IMR-90 (cell line): ENCODE measurements at regions not wholly inside any gene's neighbourhood (a gene's known extent, or its start where the extent isn't known, plus 50 kb on each side); places are given as distances from the start of the nearest gene placed in this dataset.

Experiments used
- ATAC-seq: fragments of 200-7000 bp; cut with Tn5 transposase; 2 replicates; pipeline ENCODE4 v1.9.1; 2020; ENCODE audit warnings: low read depth, mild to moderate bottlenecking, moderate library complexity
- BruUV-seq: library from RNA; stranded (reverse); fragments of 400-500 nt; replicated peaks from 2 replicates; lab custom pipeline; 2021; lab: Mats Ljungman, UMichigan
- CTCF ChIA-PET: fragments of 300-600 bp; formaldehyde crosslinking; extraction: SDS; loops from one replicate; lab custom pipeline; 2021; ENCODE audit warnings: antibody characterized with exemption; lab: Yijun Ruan, JAX
- POLR2A ChIA-PET: fragments of 300-600 bp; sonication (Branson Sonifier 250); formaldehyde crosslinking; loops from one replicate; lab custom pipeline; 2022; ENCODE audit warnings: antibody characterized with exemption; ENCODE audit not compliant: unreplicated experiment; lab: Charles Lee
- DNase-seq: peaks from one replicate; pipeline ENCODE4 v3.0.0; 2013
- H2AFZ ChIP-seq: replicated peaks from 2 replicates; pipeline ENCODE3; 2013; ENCODE audit warnings: low read length, mild to moderate bottlenecking; ENCODE audit not compliant: poor library complexity
- H2AK5ac ChIP-seq: 2 replicates; pipeline ENCODE4 v1.6.1; 2013; ENCODE audit warnings: low read depth, low read length, inconsistent platforms
- H2AK9ac ChIP-seq: replicated peaks from 2 replicates; pipeline ENCODE3; 2013; ENCODE audit warnings: mild to moderate bottlenecking, low read depth, low read length, moderate library complexity; ENCODE audit not compliant: poor library complexity
- H2BK120ac ChIP-seq: 2 replicates; pipeline ENCODE4 v1.6.1; 2013; ENCODE audit warnings: low read depth, low read length, inconsistent platforms
- H2BK15ac ChIP-seq: 3 replicates; pipeline ENCODE4 v1.6.1; 2013; ENCODE audit warnings: low read depth, low read length, inconsistent platforms
- H2BK20ac ChIP-seq: 2 replicates; pipeline ENCODE4 v1.6.1; 2013; ENCODE audit warnings: low read depth, mild to moderate bottlenecking, inconsistent platforms, low read length, moderate library complexity
- H2BK5ac ChIP-seq: 2 replicates; pipeline ENCODE4 v1.6.1; 2013; ENCODE audit warnings: mild to moderate bottlenecking, low read depth, low read length, inconsistent platforms; ENCODE audit not compliant: poor library complexity, severe bottlenecking
- H3K14ac ChIP-seq: replicated peaks from 2 replicates; pipeline ENCODE4 v1.6.1; 2013; ENCODE audit warnings: low read depth, low read length, inconsistent platforms
- H3K18ac ChIP-seq: 2 replicates; pipeline ENCODE4 v1.6.1; 2013; ENCODE audit warnings: low read depth, low read length, control low read depth
- H3K23ac ChIP-seq: 2 replicates; pipeline ENCODE4 v1.6.1; 2013; ENCODE audit warnings: low read depth, low read length, inconsistent platforms
- H3K27ac ChIP-seq: 2 replicates; pipeline ENCODE4 v1.5.1; 2013; ENCODE audit warnings: mild to moderate bottlenecking, control low read depth, low read length; ENCODE audit not compliant: insufficient read depth
- H3K27me3 ChIP-seq: 2 replicates; pipeline ENCODE4 v1.6.1; 2013; ENCODE audit warnings: low read length; ENCODE audit not compliant: control insufficient read depth, insufficient read depth
- H3K36me3 ChIP-seq: 2 replicates; pipeline ENCODE4 v1.6.1; 2013; ENCODE audit warnings: low read length, mixed read lengths; ENCODE audit not compliant: control insufficient read depth, insufficient read depth
- H3K4ac ChIP-seq: 2 replicates; pipeline ENCODE4 v1.6.1; 2013; ENCODE audit warnings: low read depth, low read length, inconsistent platforms
- H3K4me1 ChIP-seq: 2 replicates; pipeline ENCODE4 v1.6.1; 2013; ENCODE audit warnings: low read length, mixed read lengths; ENCODE audit not compliant: control insufficient read depth, insufficient read depth
- H3K4me2 ChIP-seq: 2 replicates; pipeline ENCODE4 v1.6.1; 2013; ENCODE audit warnings: low read depth, mild to moderate bottlenecking, control low read depth, low read length, moderate library complexity
- H3K4me3 ChIP-seq: 2 replicates; pipeline ENCODE4 v1.5.1; 2013; ENCODE audit warnings: low read depth, mild to moderate bottlenecking, control low read depth, low read length, moderate library complexity; ENCODE audit not compliant: insufficient read depth
- H3K56ac ChIP-seq: 2 replicates; pipeline ENCODE4 v1.6.1; 2013; ENCODE audit warnings: low read length, inconsistent platforms; ENCODE audit not compliant: insufficient read depth; ENCODE audit errors: extremely low read depth
- H3K79me1 ChIP-seq, 2 experiments: 2 replicates each; pipeline ENCODE4 v1.6.1; 2013; ENCODE audit warnings: low read length in 2 of 2, inconsistent platforms in 1 of 2, low read depth in 1 of 2
- H3K9ac ChIP-seq: 2 replicates; pipeline ENCODE4 v1.6.1; 2013; ENCODE audit warnings: low read depth, low read length, control low read depth
- H3K9me1 ChIP-seq: 2 replicates; pipeline ENCODE4 v1.6.1; 2013; ENCODE audit warnings: low read length, inconsistent platforms; ENCODE audit not compliant: insufficient read depth
- H3K9me3 ChIP-seq: 2 replicates; pipeline ENCODE4 v1.6.1; 2013; ENCODE audit warnings: low read length; ENCODE audit not compliant: control insufficient read depth, insufficient read depth
- H4K20me1 ChIP-seq: 2 replicates; pipeline ENCODE4 v1.6.1; 2013; ENCODE audit warnings: low read length, inconsistent platforms; ENCODE audit not compliant: insufficient read depth
- H4K5ac ChIP-seq: 2 replicates; pipeline ENCODE4 v1.6.1; 2013; ENCODE audit warnings: mild to moderate bottlenecking, low read depth, low read length, control low read depth
- H4K8ac ChIP-seq, 2 experiments: 2 replicates each; pipeline ENCODE4 v1.6.1; 2013; ENCODE audit warnings: low read depth in 2 of 2, low read length in 2 of 2, control low read depth in 1 of 2, inconsistent platforms in 1 of 2
- H4K91ac ChIP-seq: 2 replicates; pipeline ENCODE4 v1.6.1; 2013; ENCODE audit warnings: low read depth, low read length, inconsistent platforms; ENCODE audit not compliant: insufficient read depth
- BHLHE40 ChIP-seq: fragments of 150-350 bp; IDR thresholded peaks from 2 replicates; pipeline ENCODE4 v1.6.1; 2016; ENCODE audit warnings: mild to moderate bottlenecking, low read depth, low read length
- CEBPB ChIP-seq: IDR thresholded peaks from 2 replicates; pipeline ENCODE4 v1.6.1; 2012; ENCODE audit warnings: low read depth, low read length, improper control_type of control experiment
- FOS ChIP-seq: fragments of 150-350 bp; IDR thresholded peaks from 2 replicates; pipeline ENCODE4 v1.6.1; 2016; ENCODE audit warnings: low read depth, low read length
- MAZ ChIP-seq: IDR thresholded peaks from 2 replicates; pipeline ENCODE4 v1.6.1; 2012; ENCODE audit warnings: low read depth, mild to moderate bottlenecking, low read length, improper control_type of control experiment, moderate library complexity, borderline replicate concordance
- NFE2L2 ChIP-seq: fragments of 150-350 bp; IDR thresholded peaks from 2 replicates; pipeline ENCODE4 v1.6.1; 2016; ENCODE audit warnings: low read depth, mild to moderate bottlenecking, low read length
- POLR2A ChIP-seq: IDR thresholded peaks from 2 replicates; pipeline ENCODE4 v1.6.1; 2012; ENCODE audit warnings: mild to moderate bottlenecking, low read depth, low read length
- RAD21 ChIP-seq: IDR thresholded peaks from 2 replicates; pipeline ENCODE4 v1.6.1; 2012; ENCODE audit warnings: low read length, improper control_type of control experiment
- RCOR1 ChIP-seq: IDR thresholded peaks from 2 replicates; pipeline ENCODE4 v1.6.1; 2012; ENCODE audit warnings: mild to moderate bottlenecking, low read length, improper control_type of control experiment; ENCODE audit not compliant: insufficient replicate concordance
- RFX5 ChIP-seq: IDR thresholded peaks from 2 replicates; pipeline ENCODE4 v1.8.0; 2012; ENCODE audit warnings: low read depth, mild to moderate bottlenecking, low read length, moderate library complexity
- WGBS, 2 experiments: methylation state at CpG; one replicate each; pipeline versions ENCODE4 v1.1.5 to v1.1.7; 2013; ENCODE audit warnings: missing lambda C conversion rate in 2 of 2; ENCODE audit not compliant: insufficient read length in 1 of 2; ENCODE audit errors: extremely low coverage in 2 of 2; 5-methylcytosine and 5-hydroxymethylcytosine counted together
- dilution Hi-C: fragments of 300-500 bp; cut with HindIII; formaldehyde crosslinking; loops from one replicate; pipeline ENCODE4 v1.14.3; 2018; ENCODE audit warnings: low sequenced_read_pairs; ENCODE audit not compliant: unreplicated experiment
- in situ Hi-C: fragments of 300-500 bp; cut with MboI; formaldehyde crosslinking; loops from 3 replicates; pipeline ENCODE4 v1.14.3; 2019; ENCODE audit warnings: low sequenced_read_pairs, inconsistent platforms, mixed read lengths
- intact Hi-C: fragments of 100-400 bp; cut with micrococcal nuclease; formaldehyde crosslinking; loops from 2 replicates; pipeline ENCODE4 v1.10.0; 2022
- TF ChIP-seq, protein P1 (sequence below): fragments of 150-350 bp; IDR thresholded peaks from 2 replicates; pipeline ENCODE4 v1.6.1; 2016; ENCODE audit warnings: low read depth, mild to moderate bottlenecking, low read length, moderate library complexity, borderline replicate concordance

DNA sequence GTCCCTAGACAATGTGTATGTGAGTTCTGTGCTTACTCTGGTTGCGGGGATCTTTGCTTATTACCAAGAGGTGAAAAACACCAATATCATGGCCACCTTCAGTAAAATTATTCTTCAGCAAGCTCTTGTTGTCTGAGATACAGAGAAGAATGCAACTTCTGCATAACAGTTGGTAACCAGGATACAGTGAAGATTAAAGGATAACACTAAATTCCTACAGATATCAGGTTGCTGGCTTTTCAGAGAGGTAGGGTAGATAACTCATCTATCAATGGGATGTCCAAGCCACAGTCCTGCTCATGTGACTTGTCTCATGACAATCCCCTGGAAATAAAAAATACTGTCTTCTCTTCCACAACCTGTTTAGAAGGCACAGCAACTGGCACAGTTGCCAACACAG, 308.5 kb downstream of the TNS1 start (continued):
- TF ChIP-seq NFE2L2: no peak
- no peak for TF ChIP-seq BHLHE40
- TF ChIP-seq CEBPB: no peak
- TF ChIP-seq RAD21: no peak
- no peak for TF ChIP-seq FOS

DNA sequence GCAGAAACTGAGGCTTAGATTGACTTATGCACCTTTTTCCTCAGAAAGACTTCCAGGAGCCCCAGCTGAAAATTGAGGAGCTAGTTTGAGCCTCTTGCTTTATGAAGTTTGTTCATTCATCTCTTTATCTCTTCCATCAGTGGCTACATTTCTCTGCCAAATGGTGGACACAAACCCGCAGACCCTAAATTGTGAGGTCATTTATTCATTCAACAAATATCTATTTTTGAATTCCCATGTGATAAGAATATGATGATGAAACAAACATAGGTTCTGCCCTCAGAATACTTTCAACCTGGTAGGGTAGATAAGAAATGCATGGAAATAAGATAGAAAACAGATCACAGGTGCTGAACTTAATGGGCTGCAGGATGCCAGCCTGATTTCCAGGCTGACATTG, 309.4 kb downstream of the TNS1 start:
- Histone ChIP-seq H3K27ac (no peak overlapping the region), H3K4me1 (peaks cover 17% of the 10 kb centered on the region), H2BK120ac (peak overlapping the region; percentile 20; the same call in 1 of the 2 replicates), H3K18ac (0 out of 2 replicates have a peak overlapping the region, but pooled peaks have one; percentile 36), H2AK9ac (no peak overlapping the region), H3K79me1 (no peaks in the 10 kb centered on the region), H2AK5ac (0 out of 2 replicates have a peak overlapping the region, but pooled peaks have one; percentile 35), H2AFZ (no peak overlapping the region), H3K4me2 (no peak overlapping the region), H3K9me3 (no peaks in the 10 kb centered on the region), H3K9ac (no peak overlapping the region), H4K5ac (no peak overlapping the region), H3K4me3 (no peak overlapping the region), H4K20me1 (no peaks in the 10 kb centered on the region), H3K4ac (no peak overlapping the region), H3K9me1 (peaks cover 5% of the 10 kb centered on the region; the same call in 1 of the 2 replicates), H3K14ac (no peak overlapping the region), H3K56ac (no peak overlapping the region), H2BK15ac (no peak overlapping the region), H2BK20ac (no peak overlapping the region; the same call in 1 of the 2 replicates), H4K8ac (no peak overlapping the region), H2BK5ac (no peak overlapping the region), H3K27me3 (no peaks in the 10 kb centered on the region), H3K23ac (no peak overlapping the region), H3K36me3 (no peaks in the 10 kb centered on the region), H4K91ac (0 out of 2 replicates have a peak overlapping the region, but pooled peaks have one; percentile 70)
- ChIA-PET CTCF (interaction anchor here (1.5 kb wide), 1 partner anchor 42 kb away, joined by 4 read pairs; no protein-coding TSS in a partner anchor), POLR2A (no interaction called here)
- DNase-seq: no peak
- intact Hi-C loops (no loop called here), in situ Hi-C loops (no loop called here), dilution Hi-C loops (no loop called here)
- no peak for TF ChIP-seq POLR2A
- no peak for TF ChIP-seq MAZ
- TF ChIP-seq, protein P1, sequence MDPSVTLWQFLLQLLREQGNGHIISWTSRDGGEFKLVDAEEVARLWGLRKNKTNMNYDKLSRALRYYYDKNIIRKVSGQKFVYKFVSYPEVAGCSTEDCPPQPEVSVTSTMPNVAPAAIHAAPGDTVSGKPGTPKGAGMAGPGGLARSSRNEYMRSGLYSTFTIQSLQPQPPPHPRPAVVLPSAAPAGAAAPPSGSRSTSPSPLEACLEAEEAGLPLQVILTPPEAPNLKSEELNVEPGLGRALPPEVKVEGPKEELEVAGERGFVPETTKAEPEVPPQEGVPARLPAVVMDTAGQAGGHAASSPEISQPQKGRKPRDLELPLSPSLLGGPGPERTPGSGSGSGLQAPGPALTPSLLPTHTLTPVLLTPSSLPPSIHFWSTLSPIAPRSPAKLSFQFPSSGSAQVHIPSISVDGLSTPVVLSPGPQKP: no peak
- no peak for TF ChIP-seq RCOR1
- no peak for TF ChIP-seq RFX5
- WGBS, 2 experiments: no CpG with 5 or more reads among the region's 1 CpG
- BruUV-seq: no TSS peak
- no peak for ATAC-seq
